Mucosa of descending colon (tissue), 3 donors: ENCODE measurements at regions not wholly inside any gene's neighbourhood (a gene's known extent, or its start where the extent isn't known, plus 50 kb on each side); places are given as distances from the start of the nearest gene placed in this dataset.

Experiments
- ATAC-seq: fragments of 200-7000 bp; cut with Tn5 transposase; one replicate; pipeline ENCODE4 v1.9.1; 2020; ENCODE audit warnings: mild to moderate bottlenecking, moderate library complexity
- DNase-seq, 3 donors: peaks; one replicate each; pipeline ENCODE4 v3.0.0-alpha.2; 2020
- H3K36me3 ChIP-seq: fragments of 200-600 bp; one replicate; pipeline ENCODE4 v1.8.0; 2021; ENCODE audit warnings: low read depth, mild to moderate bottlenecking
- H3K4me1 ChIP-seq: fragments of 200-600 bp; one replicate; pipeline ENCODE4 v1.8.0; 2021; ENCODE audit warnings: low read depth, mild to moderate bottlenecking
- H3K4me3 ChIP-seq: fragments of 200-600 bp; one replicate; pipeline ENCODE4 v1.8.0; 2021; ENCODE audit warnings: mild to moderate bottlenecking
- H3K9me3 ChIP-seq: fragments of 200-600 bp; one replicate; pipeline ENCODE4 v1.8.0; 2021; ENCODE audit warnings: mild to moderate bottlenecking
- CTCF ChIP-seq: fragments of 200-600 bp; IDR thresholded peaks from one replicate; pipeline ENCODE4 v1.8.0; 2022; ENCODE audit warnings: antibody characterized with exemption, mild to moderate bottlenecking
- intact Hi-C, 2 donors: fragments of 100-400 bp; cut with DNase I in 1 of 2; cut with micrococcal nuclease in 1 of 2; formaldehyde crosslinking; loops; one replicate each; pipeline versions ENCODE4 v1.11.0 to v1.11.1; 2022; cut with DNase I, micrococcal nuclease
- donor health status: DM: no; HTN: no; CAD: no; lungs with moderate emphysema.
- donor health status: DM: no; HTN: no; CAD: no.
- donor health status: DM: no; HTN: yes; CAD: no.

- H3K36me3 ChIP-seq: no peaks in the 10 kb centered on the region
- no peaks in the 10 kb centered on the region for H3K4me1 ChIP-seq
- no peak for ATAC-seq
- no peak for TF ChIP-seq CTCF
- no peak overlapping the region for H3K4me3 ChIP-seq
- DNase-seq: no peak
- no peaks in the 10 kb centered on the region for H3K9me3 ChIP-seq
- intact Hi-C loops: no loop called here
Measured at GRCh38 chr1:112040891-112041740, 51.6 kb upstream of the KCND3 start.

- no peaks in the 10 kb centered on the region for H3K36me3 ChIP-seq
- intact Hi-C loops: no loop called here
- no peaks in the 10 kb centered on the region for H3K9me3 ChIP-seq
- no peak overlapping the region for H3K4me3 ChIP-seq
- no peak for TF ChIP-seq CTCF
- ATAC-seq (no peak), DNase-seq (no peak)
- no peaks in the 10 kb centered on the region for H3K4me1 ChIP-seq
Measured at GRCh38 chr1:112043901-112044300, 54.4 kb upstream of the KCND3 start.

- no peaks in the 10 kb centered on the region for H3K36me3 ChIP-seq
Measured at GRCh38 chr1:112044745-112045144, 55.3 kb upstream of the KCND3 start.

GRCh38 chr1:112046630-112047029 lies 57.2 kb upstream of the KCND3 start:
- Histone ChIP-seq H3K4me1 (no peaks in the 10 kb centered on the region), H3K9me3 (no peaks in the 10 kb centered on the region), H3K36me3 (no peaks in the 10 kb centered on the region), H3K4me3 (no peak overlapping the region)
- ATAC-seq (no peak), DNase-seq (no peak)
- TF ChIP-seq CTCF: no peak
- intact Hi-C loops: no loop called here

More at GRCh38 chr1:112044745-112045144, 55.3 kb upstream of the KCND3 start:
- no peak for TF ChIP-seq CTCF
- H3K4me1 ChIP-seq: no peaks in the 10 kb centered on the region
- H3K4me3 ChIP-seq: no peak overlapping the region
- ATAC-seq (no peak), DNase-seq (no peak)
- H3K9me3 ChIP-seq: no peaks in the 10 kb centered on the region
- intact Hi-C loops: no loop called here

- no peak for TF ChIP-seq CTCF
Measured at GRCh38 chr1:112048421-112048820, 59.0 kb upstream of the KCND3 start.

More at GRCh38 chr1:112048421-112048820, 59.0 kb upstream of the KCND3 start:
- intact Hi-C loops: no loop called here
- DNase-seq: no peak
- Histone ChIP-seq H3K4me3 (no peak overlapping the region), H3K9me3 (no peaks in the 10 kb centered on the region), H3K4me1 (no peaks in the 10 kb centered on the region), H3K36me3 (no peaks in the 10 kb centered on the region)
- ATAC-seq: no peak
